ENCODE measurements at regions not wholly inside any gene's neighbourhood (a gene's known extent, or its start where the extent isn't known, plus 50 kb on each side); places are given as distances from the start of the nearest gene placed in this dataset.

DNA sequence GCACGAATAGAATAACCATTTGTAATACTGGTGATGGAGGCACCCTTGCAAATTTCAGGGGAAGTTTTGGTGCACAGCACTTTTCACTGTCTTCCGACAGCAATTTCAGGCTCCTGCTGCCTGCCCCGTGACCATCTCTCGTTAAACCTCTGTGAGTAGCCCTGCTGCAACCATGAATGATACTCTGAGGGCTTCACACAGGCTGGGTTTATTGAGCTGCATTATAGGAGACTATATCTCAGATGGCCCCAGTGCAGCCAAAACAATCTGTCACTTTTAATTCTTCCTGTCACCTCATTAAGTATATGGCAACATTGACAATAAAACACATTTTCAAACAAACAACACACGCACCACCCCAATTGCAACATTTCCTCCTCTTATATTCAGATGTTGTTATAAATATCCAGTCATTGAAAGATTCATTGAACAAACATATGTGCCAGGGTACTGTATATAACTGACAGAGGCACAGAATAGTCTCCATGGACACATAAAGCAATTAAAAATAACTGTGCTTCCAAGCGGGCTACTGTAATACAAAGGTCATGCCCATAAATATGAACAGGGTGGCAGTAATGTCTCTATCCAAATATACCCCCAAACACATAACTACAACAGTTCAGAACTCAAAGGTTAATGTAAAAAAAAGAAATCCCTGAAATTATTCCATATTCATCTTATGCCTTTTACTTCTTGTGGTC, 477.0 kb downstream of the GBA3 start:
- no peak for DNase-seq (ENCODE audit: low read depth, low spot score)
- TF ChIP-seq FOXP2 (optimal IDR thresholded peaks at IDR 0.05; ENCODE audit: control extremely low read depth, extremely low read length, insufficient read depth) (no peak), EZH2 (IDR thresholded peaks at IDR 0.05) (no peak), POLR2AphosphoS5 (IDR thresholded peaks at IDR 0.05; ENCODE audit: borderline replicate concordance, low read depth, low read length) (no peak)
- Histone ChIP-seq H3K27ac (no peak overlapping the region), H3K9ac (ENCODE audit: insufficient read length) (no peak overlapping the region), H3K36me3 (ENCODE audit: insufficient read depth, low read length) (no peaks in the 10 kb centered on the region), H3K9me3 (ENCODE audit: low read depth, low read length) (no peaks in the 10 kb centered on the region), H3K4me3 (no peak overlapping the region)

DNA sequence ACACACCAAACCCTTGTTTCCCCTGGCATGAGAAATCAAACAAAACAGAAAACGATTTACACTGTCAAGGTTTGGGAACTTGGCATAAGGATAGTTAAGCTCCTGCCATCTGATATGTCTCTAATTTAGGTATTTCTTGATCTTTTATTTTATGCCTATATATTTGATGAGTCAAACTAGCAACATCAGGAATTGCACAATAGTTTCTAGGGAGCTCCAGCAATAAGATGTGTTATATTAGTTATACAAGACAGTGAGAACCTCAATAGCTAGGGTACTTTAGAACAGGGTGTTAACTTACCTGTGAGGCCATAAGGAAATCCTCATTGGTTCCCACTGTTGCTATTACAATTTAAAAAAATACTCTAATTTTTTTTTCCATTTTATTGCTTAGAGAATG, 474.2 kb downstream of the GBA3 start:
- H3K36me3 ChIP-seq (ENCODE audit: insufficient read depth, low read length) = no peaks in the 10 kb centered on the region
- H3K4me3 ChIP-seq = no peak overlapping the region
- no peak for DNase-seq (ENCODE audit: low read depth, low spot score)
- H3K27ac ChIP-seq = no peak overlapping the region
- H3K9me3 ChIP-seq (ENCODE audit: low read depth, low read length) = no peaks in the 10 kb centered on the region
- no peak overlapping the region for H3K9ac ChIP-seq (ENCODE audit: insufficient read length)
- no peak for TF ChIP-seq EZH2 (IDR thresholded peaks at IDR 0.05)
- no peak for TF ChIP-seq FOXP2 (optimal IDR thresholded peaks at IDR 0.05; ENCODE audit: control extremely low read depth, extremely low read length, insufficient read depth)
- no peak for TF ChIP-seq POLR2AphosphoS5 (IDR thresholded peaks at IDR 0.05; ENCODE audit: borderline replicate concordance, low read depth, low read length)

DNA sequence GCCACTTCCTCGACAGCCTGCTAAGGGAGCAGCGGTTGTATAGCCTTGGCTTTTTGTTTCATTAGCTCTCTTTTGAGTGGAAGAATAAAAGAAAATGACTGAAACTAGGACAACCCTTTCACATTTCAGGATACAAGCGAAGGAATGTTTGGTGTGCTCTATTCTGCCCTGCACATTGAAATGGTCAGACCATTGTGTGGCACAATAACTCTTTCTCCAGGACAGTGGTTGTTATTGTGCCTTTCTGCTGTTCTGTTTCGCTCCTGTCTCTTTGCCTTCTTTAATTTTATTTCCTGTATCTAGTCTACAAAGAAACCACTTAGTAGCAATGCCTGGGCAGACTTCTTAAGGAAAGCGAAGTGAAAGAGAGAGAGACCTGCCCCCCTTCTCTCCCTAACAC, 473.7 kb downstream of the GBA3 start:
- no peak overlapping the region for H3K4me3 ChIP-seq
- H3K27ac ChIP-seq = no peak overlapping the region
- TF ChIP-seq POLR2AphosphoS5 (IDR thresholded peaks at IDR 0.05; ENCODE audit: borderline replicate concordance, low read depth, low read length) = no peak
- TF ChIP-seq EZH2 (IDR thresholded peaks at IDR 0.05) = no peak
- TF ChIP-seq FOXP2 (optimal IDR thresholded peaks at IDR 0.05; ENCODE audit: control extremely low read depth, extremely low read length, insufficient read depth) = no peak
- H3K9me3 ChIP-seq (ENCODE audit: low read depth, low read length) = no peaks in the 10 kb centered on the region
- no peak for DNase-seq (ENCODE audit: low read depth, low spot score)
- no peaks in the 10 kb centered on the region for H3K36me3 ChIP-seq (ENCODE audit: insufficient read depth, low read length)
- no peak overlapping the region for H3K9ac ChIP-seq (ENCODE audit: insufficient read length)

DNA sequence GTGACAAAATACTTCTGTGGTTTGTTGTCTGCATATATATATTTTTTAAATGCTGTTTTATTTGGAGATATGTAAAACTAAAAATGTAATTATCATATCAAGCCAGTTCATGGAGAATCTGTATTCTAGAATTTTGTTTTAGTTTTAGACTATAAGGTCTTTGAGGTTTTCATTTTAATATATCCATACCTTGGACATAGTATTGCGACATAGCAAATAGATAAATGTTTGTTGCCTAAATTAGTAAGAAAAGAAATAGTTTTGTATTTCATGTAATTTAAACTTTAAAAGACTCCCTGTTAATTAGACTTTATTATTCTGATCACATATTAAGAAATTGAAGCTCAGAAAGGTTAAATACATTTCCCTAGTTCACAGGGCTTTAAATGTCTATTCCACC, 472.9 kb downstream of the GBA3 start:
- DNase-seq (ENCODE audit: low read depth, low spot score) = no peak
- TF ChIP-seq EZH2 (IDR thresholded peaks at IDR 0.05) (no peak), POLR2AphosphoS5 (IDR thresholded peaks at IDR 0.05; ENCODE audit: borderline replicate concordance, low read depth, low read length) (no peak), FOXP2 (optimal IDR thresholded peaks at IDR 0.05; ENCODE audit: control extremely low read depth, extremely low read length, insufficient read depth) (no peak)
- no peak overlapping the region for H3K4me3 ChIP-seq
- no peaks in the 10 kb centered on the region for H3K9me3 ChIP-seq (ENCODE audit: low read depth, low read length)
- H3K9ac ChIP-seq (ENCODE audit: insufficient read length) = no peak overlapping the region
- no peaks in the 10 kb centered on the region for H3K36me3 ChIP-seq (ENCODE audit: insufficient read depth, low read length)
- H3K27ac ChIP-seq = no peak overlapping the region

DNA sequence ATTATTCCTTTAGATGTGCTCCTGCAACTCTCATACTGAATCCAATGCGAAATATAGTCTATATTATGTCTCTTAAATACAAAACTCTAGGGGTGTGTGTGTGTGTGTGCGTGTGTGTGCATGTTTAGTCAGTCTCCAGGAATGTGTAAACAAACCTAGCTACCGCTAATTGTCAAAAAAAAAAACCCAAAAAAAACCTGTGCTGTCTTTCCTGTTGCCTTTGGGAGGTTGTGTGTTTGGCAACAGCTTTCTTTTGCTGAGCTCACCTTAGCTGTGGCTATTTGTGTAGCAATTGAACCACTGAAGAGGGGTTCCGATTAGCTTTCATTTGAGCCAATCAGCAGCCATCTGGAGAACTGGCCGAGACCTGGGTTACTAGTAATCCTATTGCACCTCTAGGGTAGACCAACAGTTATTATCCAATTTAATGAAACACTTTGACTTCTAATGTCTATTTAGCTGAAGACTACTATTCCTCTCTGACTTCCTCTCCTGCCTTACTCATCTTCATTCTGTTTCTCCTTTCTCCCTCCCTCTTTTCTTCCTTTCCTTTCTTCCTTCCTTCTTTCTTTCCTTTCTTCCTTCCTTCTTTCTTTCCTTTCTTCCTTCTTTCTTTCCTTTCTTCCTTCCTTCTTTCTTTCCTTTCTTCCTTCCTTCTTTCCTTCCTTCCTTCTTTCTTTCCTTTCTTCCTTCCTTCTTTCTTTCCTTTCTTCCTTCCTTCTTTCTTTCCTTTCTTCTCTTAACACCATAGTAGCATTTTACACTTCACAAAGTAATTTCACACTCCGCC, 471.1 kb downstream of the GBA3 start:
- DNase-seq (ENCODE audit: low read depth, low spot score) = no peak

DNA sequence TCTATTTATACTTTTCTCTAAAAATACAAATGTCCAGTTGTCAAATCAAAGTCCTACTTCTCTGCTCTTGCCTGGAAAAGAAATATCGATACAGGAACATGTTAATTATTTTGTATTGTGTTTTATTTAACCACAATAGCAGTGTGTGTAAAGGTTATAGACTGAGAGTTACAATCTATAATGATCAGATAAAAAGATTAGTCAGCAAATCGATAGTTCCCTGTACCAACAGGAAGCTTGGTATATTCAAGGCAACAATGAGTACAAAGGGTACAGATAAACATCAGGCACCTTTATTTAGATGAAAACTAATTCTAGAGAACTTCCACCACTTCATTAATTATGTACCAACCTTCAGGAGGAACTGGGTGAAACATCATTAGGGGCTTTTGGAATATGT, 469.5 kb downstream of the GBA3 start:
- H3K27ac ChIP-seq = no peak overlapping the region
- TF ChIP-seq EZH2 (IDR thresholded peaks at IDR 0.05) (no peak), POLR2AphosphoS5 (IDR thresholded peaks at IDR 0.05; ENCODE audit: borderline replicate concordance, low read depth, low read length) (no peak), FOXP2 (optimal IDR thresholded peaks at IDR 0.05; ENCODE audit: control extremely low read depth, extremely low read length, insufficient read depth) (no peak)
- DNase-seq (ENCODE audit: low read depth, low spot score) = no peak
- no peak overlapping the region for H3K4me3 ChIP-seq
- no peaks in the 10 kb centered on the region for H3K36me3 ChIP-seq (ENCODE audit: insufficient read depth, low read length)
- H3K9me3 ChIP-seq (ENCODE audit: low read depth, low read length) = no peaks in the 10 kb centered on the region
- H3K9ac ChIP-seq (ENCODE audit: insufficient read length) = no peak overlapping the region

More for the DNA sequence above, 471.1 kb downstream of the GBA3 start:
- no peak overlapping the region for H3K9ac ChIP-seq (ENCODE audit: insufficient read length)
- no peak overlapping the region for H3K4me3 ChIP-seq
- no peaks in the 10 kb centered on the region for H3K36me3 ChIP-seq (ENCODE audit: insufficient read depth, low read length)
- H3K9me3 ChIP-seq (ENCODE audit: low read depth, low read length) = no peaks in the 10 kb centered on the region
- H3K27ac ChIP-seq = no peak overlapping the region
- no peak for TF ChIP-seq FOXP2 (optimal IDR thresholded peaks at IDR 0.05; ENCODE audit: control extremely low read depth, extremely low read length, insufficient read depth)

DNA sequence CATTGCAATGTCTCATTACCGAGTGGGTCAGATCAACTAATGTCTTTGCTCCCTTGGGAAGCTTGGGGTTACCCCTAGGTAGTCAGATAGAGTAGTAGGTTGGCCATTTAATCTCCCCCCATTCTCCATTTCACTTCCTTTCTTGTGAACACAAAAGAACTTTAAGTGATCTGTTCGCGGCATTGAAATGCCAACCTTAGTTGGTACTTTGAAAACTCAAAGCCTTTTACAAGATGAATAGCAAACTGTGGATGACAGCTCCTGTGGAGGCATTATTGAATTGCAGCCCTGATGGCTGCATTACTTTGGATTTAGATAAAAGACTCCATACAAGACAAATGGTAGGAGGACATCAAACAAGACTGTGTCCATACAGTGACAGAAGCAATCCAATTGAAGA, 469.1 kb downstream of the GBA3 start:
- no peak for TF ChIP-seq POLR2AphosphoS5 (IDR thresholded peaks at IDR 0.05; ENCODE audit: borderline replicate concordance, low read depth, low read length)
- TF ChIP-seq EZH2 (IDR thresholded peaks at IDR 0.05) = no peak
- TF ChIP-seq FOXP2 (optimal IDR thresholded peaks at IDR 0.05; ENCODE audit: control extremely low read depth, extremely low read length, insufficient read depth) = no peak
- H3K36me3 ChIP-seq (ENCODE audit: insufficient read depth, low read length) = no peaks in the 10 kb centered on the region
- no peak overlapping the region for H3K9ac ChIP-seq (ENCODE audit: insufficient read length)
- H3K27ac ChIP-seq = no peak overlapping the region
- no peaks in the 10 kb centered on the region for H3K9me3 ChIP-seq (ENCODE audit: low read depth, low read length)
- no peak for DNase-seq (ENCODE audit: low read depth, low spot score)
- no peak overlapping the region for H3K4me3 ChIP-seq

DNA sequence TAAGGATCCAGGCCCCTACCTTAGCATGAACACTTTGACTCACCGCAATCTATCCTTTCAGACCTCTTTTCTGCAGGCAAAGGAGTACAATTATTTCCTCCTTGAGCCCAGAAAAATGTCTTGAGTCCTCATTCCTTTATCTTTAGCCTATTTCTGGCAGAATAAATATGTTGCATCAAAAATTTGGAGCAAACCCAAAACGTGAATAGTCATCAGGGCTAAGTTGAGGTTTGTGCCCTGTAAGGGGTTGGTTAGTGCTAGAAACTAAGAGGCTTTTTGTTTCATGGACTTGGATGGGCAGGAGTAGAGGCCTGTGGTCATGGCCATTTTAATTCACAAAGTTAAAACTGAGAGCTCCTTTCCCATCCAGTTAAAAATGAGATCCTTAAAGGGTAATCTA, 460.3 kb downstream of the GBA3 start:
- TF ChIP-seq POLR2AphosphoS5 (IDR thresholded peaks at IDR 0.05; ENCODE audit: borderline replicate concordance, low read depth, low read length) (no peak), EZH2 (IDR thresholded peaks at IDR 0.05) (no peak), FOXP2 (optimal IDR thresholded peaks at IDR 0.05; ENCODE audit: control extremely low read depth, extremely low read length, insufficient read depth) (no peak)
- H3K9ac ChIP-seq (ENCODE audit: insufficient read length) = no peak overlapping the region
- H3K36me3 ChIP-seq (ENCODE audit: insufficient read depth, low read length) = no peaks in the 10 kb centered on the region

More for the DNA sequence above, 460.3 kb downstream of the GBA3 start:
- DNase-seq (ENCODE audit: low read depth, low spot score) = no peak
- Histone ChIP-seq H3K9me3 (ENCODE audit: low read depth, low read length) (no peaks in the 10 kb centered on the region), H3K4me3 (no peak overlapping the region), H3K27ac (no peak overlapping the region)
